K562 (cell line): ENCODE measurements at regions not wholly inside any gene's neighbourhood (a gene's known extent, or its start where the extent isn't known, plus 50 kb on each side); places are given as distances from the start of the nearest gene placed in this dataset.

ENCODE experiments used
- EP300 ChIP-seq: IDR thresholded peaks from 2 replicates; pipeline ENCODE4 v1.6.1; 2012; ENCODE audit warnings: low read length, improper control_type of control experiment
- FOXP1 ChIP-seq: sonication (generic); formaldehyde crosslinking; IDR thresholded peaks from 2 replicates; pipeline ENCODE4 v1.8.0; 2022; ENCODE audit warnings: mild to moderate bottlenecking, missing genetic modification reagents
- MYNN ChIP-seq, 2 experiments: sonication (generic); formaldehyde crosslinking in 1 of 2; IDR thresholded peaks; 2 replicates each; pipeline versions ENCODE4 v1.5.0 to v1.6.1; 2016 to 2020; ENCODE audit warnings: antibody characterized with exemption in 1 of 2, missing genetic modification reagents in 1 of 2
- PHB ChIP-seq: fragments of 250-450 bp; sonication (Bioruptor Pico); IDR thresholded peaks from 2 replicates; pipeline ENCODE4 v1.5.0; 2021
- POLR2A ChIP-seq: fragments of 450-650 bp; conservative IDR thresholded peaks from 2 replicates; pipeline ENCODE4 v1.6.1; 2016
- ZBTB17 ChIP-seq: fragments of 450-650 bp; formaldehyde crosslinking; IDR thresholded peaks from 2 replicates; pipeline ENCODE4 v1.4.0; 2020; ENCODE audit warnings: mild to moderate bottlenecking

DNA sequence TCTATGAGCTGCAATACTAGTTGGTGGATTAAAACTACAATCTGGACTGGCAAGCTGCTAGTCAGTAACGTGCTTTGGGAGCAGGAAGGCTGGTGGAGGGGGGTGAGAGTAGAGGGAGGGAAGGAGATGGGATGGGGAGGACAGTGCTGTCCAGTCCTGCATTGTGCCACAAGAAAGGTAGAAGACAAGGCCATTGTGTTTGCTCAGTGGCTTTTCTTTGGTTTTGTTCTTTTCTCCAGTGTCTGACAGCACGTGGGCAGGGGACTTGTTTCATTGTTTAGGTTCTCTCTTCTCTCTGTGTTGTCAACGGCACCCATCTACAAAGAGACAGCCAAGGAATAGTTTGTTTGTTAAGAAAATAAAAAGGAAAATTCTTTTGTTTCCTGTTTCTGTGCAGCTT is 362.8 kb upstream of the PLXNA2 start:
- no peak for TF ChIP-seq PHB
- no peak for TF ChIP-seq POLR2A
- no peak for TF ChIP-seq ZBTB17 (CRISPR knock-in tag)
- no peak for TF ChIP-seq MYNN (IDR thresholded peaks at IDR 0.05)
- TF ChIP-seq MYNN (CRISPR knock-in tag; IDR thresholded peaks at IDR 0.05) = no peak
- TF ChIP-seq FOXP1 (CRISPR knock-in tag) = no peak
- no peak for TF ChIP-seq EP300
